Endothelial cell of umbilical vein (primary cell): ENCODE measurements at regions not wholly inside any gene's neighbourhood (a gene's known extent, or its start where the extent isn't known, plus 50 kb on each side); places are given as distances from the start of the nearest gene placed in this dataset.

Experiments
- BruUV-seq: library from RNA; stranded (reverse); fragments of 400-500 nt; replicated peaks from 2 replicates; lab custom pipeline; 2021; lab: Mats Ljungman, UMichigan
- CTCF ChIA-PET: fragments of 300-600, 350-600 bp; sonication (Branson Sonifier 250); formaldehyde crosslinking; loops from one replicate; lab custom pipeline; 2021; ENCODE audit warnings: antibody characterized with exemption, inconsistent platforms; lab: Charles Lee
- POLR2A ChIA-PET: fragments of 300-600, 350-600 bp; sonication (Branson Sonifier 250); formaldehyde crosslinking; loops from one replicate; lab custom pipeline; 2021; ENCODE audit warnings: antibody characterized with exemption, inconsistent platforms; lab: Charles Lee
- DNase-seq: peaks from one replicate; pipeline ENCODE4 v3.0.0-alpha.2; 2011; ENCODE audit warnings: low read depth, low spot score
- FAIRE-seq: peaks from 2 replicates; lab custom pipeline; 2011; peaks lifted over from hg19 to GRCh38; lab: Jason Lieb, UNC
- H2AFZ ChIP-seq: 2 replicates; pipeline ENCODE4 v1.6.0; 2012; ENCODE audit warnings: low read depth, low read length, control low read depth, inconsistent platforms
- H3K27ac ChIP-seq: 2 replicates; pipeline ENCODE4 v1.5.1; 2011; ENCODE audit warnings: low read depth, mild to moderate bottlenecking, control low read depth, low read length, moderate library complexity; ENCODE audit not compliant: insufficient read depth
- H3K27me3 ChIP-seq, 2 experiments: 2 replicates each; pipeline versions ENCODE4 v1.6.0 to v1.6.1; 2011; ENCODE audit warnings: low read length in 2 of 2, mixed read lengths in 1 of 2; ENCODE audit not compliant: control insufficient read depth in 2 of 2, insufficient read depth in 2 of 2
- H3K36me3 ChIP-seq, 2 experiments: 2 replicates in 1 of 2; 3 replicates in 1 of 2; pipeline ENCODE4 v1.5.1; 2011; ENCODE audit warnings: low read length in 2 of 2, mild to moderate bottlenecking in 1 of 2, moderate library complexity in 1 of 2; ENCODE audit not compliant: control insufficient read depth in 2 of 2, insufficient read depth in 2 of 2; ENCODE audit errors: extremely low read depth in 1 of 2
- H3K4me1 ChIP-seq: 3 replicates; pipeline ENCODE4 v1.5.1; 2011; ENCODE audit warnings: mild to moderate bottlenecking, low read length; ENCODE audit not compliant: control insufficient read depth, insufficient read depth; ENCODE audit errors: extremely low read depth
- H3K4me2 ChIP-seq: 2 replicates; pipeline ENCODE4 v1.6.1; 2011; ENCODE audit warnings: low read length, control low read depth, mixed read lengths; ENCODE audit not compliant: insufficient read depth
- H3K4me3 ChIP-seq, 3 experiments: fragments of 200-600 bp in 1 of 3; sonication (generic), shearing (Covaris generic) in 1 of 3; replicated peaks in 1 of 3; 2 replicates each; pipeline ENCODE4 v1.5.1; 2011 to 2016; ENCODE audit warnings: control low read depth in 3 of 3, low read length in 3 of 3, mild to moderate bottlenecking in 2 of 3, inconsistent platforms in 1 of 3, low read depth in 1 of 3, moderate library complexity in 1 of 3; ENCODE audit not compliant: insufficient read depth in 1 of 3
- H3K79me2 ChIP-seq: 2 replicates; pipeline ENCODE4 v1.6.0; 2012; ENCODE audit warnings: low read length, inconsistent platforms; ENCODE audit not compliant: control insufficient read depth, insufficient read depth
- H3K9ac ChIP-seq: replicated peaks from 2 replicates; pipeline ENCODE3; 2011; ENCODE audit warnings: low read length, control low read depth; ENCODE audit not compliant: insufficient read depth; ENCODE audit errors: extremely low read depth
- H3K9me1 ChIP-seq: replicated peaks from 3 replicates; pipeline ENCODE4 v1.6.0; 2011; ENCODE audit warnings: mild to moderate bottlenecking, low read length; ENCODE audit not compliant: control insufficient read depth, insufficient read depth; ENCODE audit errors: extremely low read depth
- H3K9me3 ChIP-seq: replicated peaks from 2 replicates; pipeline ENCODE4 v1.5.1; 2012; ENCODE audit warnings: low read length, inconsistent platforms; ENCODE audit not compliant: control insufficient read depth, insufficient read depth
- H4K20me1 ChIP-seq: replicated peaks from 2 replicates; pipeline ENCODE3; 2011; ENCODE audit warnings: mild to moderate bottlenecking, low read length; ENCODE audit not compliant: control insufficient read depth, insufficient read depth; ENCODE audit errors: extremely low read depth
- CTCF ChIP-seq, 2 donors: IDR thresholded peaks; 1 replicate in 1 of 2; 2 replicates in 1 of 2; pipeline ENCODE4 v1.5.1; 2011; ENCODE audit warnings: low read length in 2 of 2, mild to moderate bottlenecking in 2 of 2, moderate library complexity in 2 of 2, control low read depth in 1 of 2, inconsistent platforms in 1 of 2, low read depth in 1 of 2; ENCODE audit not compliant: insufficient read depth in 1 of 2; ENCODE audit errors: extremely low read depth in 1 of 2
- EZH2 ChIP-seq: IDR thresholded peaks from 2 replicates; pipeline ENCODE4 v1.6.1; 2012; ENCODE audit warnings: borderline replicate concordance, low read depth, mild to moderate bottlenecking, moderate library complexity, low read length, inconsistent platforms; ENCODE audit not compliant: severe bottlenecking
- FOS ChIP-seq: IDR thresholded peaks from 2 replicates; pipeline ENCODE4 v1.6.1; 2011; ENCODE audit warnings: mild to moderate bottlenecking, low read length, moderate library complexity, borderline replicate concordance; ENCODE audit not compliant: insufficient read depth
- GATA2 ChIP-seq: IDR thresholded peaks from 2 replicates; pipeline ENCODE4 v1.7.0; 2011; ENCODE audit warnings: low read depth, mild to moderate bottlenecking, moderate library complexity, mixed read lengths, low read length; ENCODE audit not compliant: insufficient read length, insufficient read depth
- JUN ChIP-seq: IDR thresholded peaks from 2 replicates; pipeline ENCODE4 v1.6.1; 2011; ENCODE audit warnings: borderline replicate concordance, low read depth; ENCODE audit not compliant: insufficient read length, insufficient read depth
- MAX ChIP-seq: IDR thresholded peaks from 2 replicates; pipeline ENCODE4 v1.6.1; 2011; ENCODE audit not compliant: insufficient read depth, insufficient read length
- MYC ChIP-seq: IDR thresholded peaks from one replicate; pipeline ENCODE4 v1.6.1; 2011; ENCODE audit warnings: mild to moderate bottlenecking, low read depth, low read length
- POLR2A ChIP-seq: IDR thresholded peaks from 2 replicates; pipeline ENCODE4 v1.6.1; 2012; ENCODE audit warnings: low read depth, mild to moderate bottlenecking, control low read depth, low read length
- POLR2AphosphoS5 ChIP-seq: IDR thresholded peaks from 2 replicates; pipeline ENCODE4 v1.6.1; 2012; ENCODE audit warnings: low read depth, mild to moderate bottlenecking, control low read depth, low read length, moderate library complexity; ENCODE audit not compliant: insufficient read depth
- dilution Hi-C: fragments of 300-500 bp; cut with MboI; formaldehyde crosslinking; loops from one replicate; pipeline ENCODE4 v1.15.0; 2019; ENCODE audit warnings: low sequenced_read_pairs; ENCODE audit not compliant: extremely low pct_ligation_motif_present
- intact Hi-C: fragments of 100-400 bp; cut with micrococcal nuclease; formaldehyde crosslinking; loops from one replicate; pipeline ENCODE4 v1.10.0; 2022

- dilution Hi-C loops, result no loop called here
Measured at GRCh38 chr6:50927800-50928199, 109.1 kb downstream of the TFAP2B start.

More at GRCh38 chr6:50927800-50928199, 109.1 kb downstream of the TFAP2B start:
- no peak for TF ChIP-seq CTCF (IDR thresholded peaks at IDR 0.05; ENCODE audit: extremely low read depth in 1 of 2, insufficient read depth in 1 of 2, low read depth in 1 of 2, low read length in 2 of 2)
- no peak for TF ChIP-seq GATA2
- TF ChIP-seq FOS, result no peak
- no peak for TF ChIP-seq JUN
- TF ChIP-seq POLR2AphosphoS5, result no peak
- TF ChIP-seq EZH2, result no peak
- TF ChIP-seq MAX, result no peak
- TF ChIP-seq POLR2A, result no peak
- no peak for TF ChIP-seq MYC
- Histone ChIP-seq H3K9ac (no peak overlapping the region), H3K9me1 (no peaks in the 10 kb centered on the region), H3K27ac (no peak overlapping the region), H3K36me3 (no peaks in the 10 kb centered on the region), H3K27me3 (no peaks in the 10 kb centered on the region), H2AFZ (no peak overlapping the region), H3K9me3 (no peaks in the 10 kb centered on the region), H3K4me1 (peaks cover 7% of the 10 kb centered on the region), H4K20me1 (no peaks in the 10 kb centered on the region), H3K79me2 (no peaks in the 10 kb centered on the region), H3K4me2 (no peak overlapping the region), H3K4me3 (no peak overlapping the region)
- intact Hi-C loops, result no loop called here
- BruUV-seq, result no TSS peak
- ChIA-PET POLR2A (interaction anchor here (0.6 kb wide), 1 partner anchor 1362 kb away, joined by 3 read pairs; no protein-coding TSS in a partner anchor), CTCF (no interaction called here)
- no peak for FAIRE-seq
- no peak for DNase-seq
